Nephron (organoid): ENCODE measurements at regions not wholly inside any gene's neighbourhood (a gene's known extent, or its start where the extent isn't known, plus 50 kb on each side); places are given as distances from the start of the nearest gene placed in this dataset.

ENCODE experiments used
- H3K27ac Mint-ChIP-seq, 3 experiments: 2 replicates each; pipeline ENCODE4 v1.8.0; 2020; ENCODE audit warnings: mixed read lengths in 3 of 3, mild to moderate bottlenecking in 2 of 3, moderate library complexity in 1 of 3
- H3K27me3 Mint-ChIP-seq: 2 replicates; pipeline ENCODE4 v1.8.0; 2021; ENCODE audit warnings: low read depth, mild to moderate bottlenecking, moderate library complexity, mixed read lengths
- H3K36me3 Mint-ChIP-seq: 2 replicates; pipeline ENCODE4 v1.8.0; 2020; ENCODE audit warnings: low read depth, mixed read lengths
- H3K4me1 Mint-ChIP-seq: 2 replicates; pipeline ENCODE4 v1.8.0; 2020; ENCODE audit warnings: mixed read lengths
- H3K4me3 Mint-ChIP-seq, 3 experiments: 2 replicates each; pipeline ENCODE4 v1.8.0; 2020; ENCODE audit warnings: mild to moderate bottlenecking in 3 of 3, mixed read lengths in 3 of 3, moderate library complexity in 2 of 3
- H3K9me3 Mint-ChIP-seq: 2 replicates; pipeline ENCODE4 v1.8.0; 2020; ENCODE audit warnings: mixed read lengths
- TF ChIP-seq, protein P1 (sequence below), 3 experiments: fragments of 200-600 bp; sonication (generic); IDR thresholded peaks; one replicate each; pipeline ENCODE4 v1.5.0; 2021; ENCODE audit warnings: antibody characterized with exemption in 3 of 3; ENCODE audit not compliant: unreplicated experiment in 3 of 3

DNA sequence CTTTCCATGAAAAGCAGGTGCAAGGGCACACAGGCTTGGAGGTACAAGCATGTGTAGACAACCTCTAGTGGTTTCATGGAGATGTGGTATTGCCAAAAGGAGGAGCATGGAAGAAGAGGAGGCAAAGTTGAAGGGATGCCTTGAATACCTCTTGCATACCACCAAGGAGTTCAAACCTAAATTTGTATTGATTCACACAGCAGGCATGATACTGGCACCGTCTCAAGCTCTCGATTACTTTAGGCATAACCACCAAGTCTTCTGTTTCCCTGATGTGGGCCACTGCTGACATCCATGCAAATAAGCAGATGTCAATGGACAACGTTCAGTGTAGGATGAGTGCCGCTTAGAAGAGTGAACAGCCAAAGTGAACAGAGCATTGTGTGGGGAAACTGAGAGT is 87.1 kb downstream of the SCN11A start:
- Mint-ChIP-seq H3K27ac (no peak overlapping the region), H3K4me1 (peaks cover 35% of the 10 kb centered on the region), H3K9me3 (no peaks in the 10 kb centered on the region), H3K36me3 (no peaks in the 10 kb centered on the region), H3K4me3 (no peak overlapping the region), H3K27me3 (no peaks in the 10 kb centered on the region)
- TF ChIP-seq, protein P1, sequence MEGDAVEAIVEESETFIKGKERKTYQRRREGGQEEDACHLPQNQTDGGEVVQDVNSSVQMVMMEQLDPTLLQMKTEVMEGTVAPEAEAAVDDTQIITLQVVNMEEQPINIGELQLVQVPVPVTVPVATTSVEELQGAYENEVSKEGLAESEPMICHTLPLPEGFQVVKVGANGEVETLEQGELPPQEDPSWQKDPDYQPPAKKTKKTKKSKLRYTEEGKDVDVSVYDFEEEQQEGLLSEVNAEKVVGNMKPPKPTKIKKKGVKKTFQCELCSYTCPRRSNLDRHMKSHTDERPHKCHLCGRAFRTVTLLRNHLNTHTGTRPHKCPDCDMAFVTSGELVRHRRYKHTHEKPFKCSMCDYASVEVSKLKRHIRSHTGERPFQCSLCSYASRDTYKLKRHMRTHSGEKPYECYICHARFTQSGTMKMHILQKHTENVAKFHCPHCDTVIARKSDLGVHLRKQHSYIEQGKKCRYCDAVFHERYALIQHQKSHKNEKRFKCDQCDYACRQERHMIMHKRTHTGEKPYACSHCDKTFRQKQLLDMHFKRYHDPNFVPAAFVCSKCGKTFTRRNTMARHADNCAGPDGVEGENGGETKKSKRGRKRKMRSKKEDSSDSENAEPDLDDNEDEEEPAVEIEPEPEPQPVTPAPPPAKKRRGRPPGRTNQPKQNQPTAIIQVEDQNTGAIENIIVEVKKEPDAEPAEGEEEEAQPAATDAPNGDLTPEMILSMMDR (IDR thresholded peaks at IDR 0.05; ENCODE audit: unreplicated experiment in 3 of 3): no peak

DNA sequence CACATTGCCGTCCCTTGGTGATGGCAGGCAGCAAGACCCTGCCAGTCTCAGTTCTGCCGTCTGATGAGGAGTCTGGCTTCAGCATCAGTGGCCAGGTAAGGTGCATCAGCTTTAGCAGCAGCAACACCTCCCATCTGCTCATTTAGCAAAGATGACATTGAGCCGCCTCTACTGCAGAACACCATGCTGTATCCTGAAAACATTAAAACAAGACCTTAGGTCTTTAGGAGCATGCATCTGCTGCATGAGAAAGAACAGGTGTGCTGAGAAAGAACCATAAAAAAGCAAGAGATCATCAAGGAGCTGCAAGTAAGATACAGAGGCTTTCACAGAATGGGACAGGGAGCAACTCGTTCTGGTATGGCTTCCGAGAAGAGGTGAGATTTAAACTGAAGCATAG is 87.5 kb downstream of the SCN11A start:
- TF ChIP-seq, protein P1 (IDR thresholded peaks at IDR 0.05; ENCODE audit: unreplicated experiment in 3 of 3): no peak
- H3K9me3 Mint-ChIP-seq: no peaks in the 10 kb centered on the region
- no peak overlapping the region for H3K4me3 Mint-ChIP-seq
- no peak overlapping the region for H3K27ac Mint-ChIP-seq
- no peaks in the 10 kb centered on the region for H3K36me3 Mint-ChIP-seq
- H3K4me1 Mint-ChIP-seq: peaks cover 30% of the 10 kb centered on the region
- H3K27me3 Mint-ChIP-seq: no peaks in the 10 kb centered on the region

DNA sequence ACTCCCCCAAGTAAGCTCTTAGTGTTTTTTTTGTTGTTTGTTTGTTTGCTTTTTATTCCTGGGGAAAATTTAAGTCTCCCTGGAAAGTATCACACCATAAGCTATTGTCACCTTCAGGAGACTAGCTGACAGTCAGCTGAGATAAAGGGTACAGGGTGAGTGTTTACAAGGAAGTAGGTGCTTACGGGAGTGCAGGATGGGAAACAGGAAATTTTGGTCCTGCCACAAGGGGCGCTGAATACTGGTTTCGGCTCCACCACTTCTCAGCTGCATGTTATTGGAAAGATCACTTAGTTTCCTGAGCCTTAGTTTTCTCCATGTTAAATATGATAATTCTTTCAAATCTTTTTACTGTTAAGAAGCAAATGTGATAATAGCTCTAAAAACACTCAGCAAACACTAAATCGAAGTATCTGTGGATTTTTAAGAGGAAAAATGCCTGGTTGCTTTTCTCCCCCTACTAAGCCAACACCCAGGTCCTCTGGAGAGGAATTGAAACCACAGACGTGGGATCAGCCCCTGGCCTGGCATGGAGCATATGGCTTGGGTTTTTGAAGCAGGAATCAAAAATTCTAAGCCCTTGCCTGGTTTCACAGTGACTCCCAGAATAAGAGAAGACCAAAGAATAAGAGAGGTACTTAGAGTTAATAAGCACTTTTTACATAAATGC is 90.7 kb downstream of the SCN11A start:
- H3K4me3 Mint-ChIP-seq: no peak overlapping the region
- H3K36me3 Mint-ChIP-seq: no peaks in the 10 kb centered on the region
- TF ChIP-seq, protein P1 (IDR thresholded peaks at IDR 0.05; ENCODE audit: unreplicated experiment in 3 of 3): peak; percentile 31 to 62 (median 49)
- no peak overlapping the region for H3K27ac Mint-ChIP-seq
- no peaks in the 10 kb centered on the region for H3K9me3 Mint-ChIP-seq
- H3K27me3 Mint-ChIP-seq: no peaks in the 10 kb centered on the region
- peaks cover 18% of the 10 kb centered on the region for H3K4me1 Mint-ChIP-seq

DNA sequence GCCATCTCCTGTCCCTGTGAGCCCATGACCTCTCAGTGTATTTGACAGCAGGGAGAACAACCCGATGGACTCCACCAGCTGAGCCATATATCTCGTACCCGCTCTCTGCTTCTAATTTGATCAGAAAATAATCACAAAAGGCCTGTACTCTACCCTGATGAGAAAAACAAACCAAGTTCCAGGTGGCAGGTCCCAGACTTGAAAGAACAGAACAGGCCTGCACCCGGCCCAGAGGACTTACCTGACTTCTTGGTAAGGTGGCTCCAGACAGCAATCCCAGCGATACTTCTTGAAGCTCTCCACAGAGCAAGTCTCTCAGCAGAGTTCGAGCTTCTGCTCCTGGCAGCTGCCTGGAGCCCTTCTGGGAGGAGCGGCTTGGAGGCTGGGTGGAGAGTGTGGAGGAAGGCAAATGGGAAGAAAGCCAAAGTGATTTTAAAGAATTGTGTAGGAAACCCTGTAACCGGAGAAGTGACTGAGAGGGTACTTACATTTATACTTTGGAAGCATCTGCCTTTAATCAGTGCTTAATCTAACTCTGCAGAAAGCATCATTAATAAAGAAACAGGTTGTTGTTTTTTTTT is 91.6 kb downstream of the SCN11A start:
- Mint-ChIP-seq H3K4me3 (peak overlapping the region in 1 of 3 experiments; percentile 67), H3K36me3 (no peaks in the 10 kb centered on the region), H3K27me3 (no peaks in the 10 kb centered on the region), H3K9me3 (no peaks in the 10 kb centered on the region), H3K4me1 (peaks cover 18% of the 10 kb centered on the region), H3K27ac (peak overlapping the region in 1 of 3 experiments; percentile 34)
- TF ChIP-seq, protein P1 (IDR thresholded peaks at IDR 0.05; ENCODE audit: unreplicated experiment in 3 of 3): no peak

DNA sequence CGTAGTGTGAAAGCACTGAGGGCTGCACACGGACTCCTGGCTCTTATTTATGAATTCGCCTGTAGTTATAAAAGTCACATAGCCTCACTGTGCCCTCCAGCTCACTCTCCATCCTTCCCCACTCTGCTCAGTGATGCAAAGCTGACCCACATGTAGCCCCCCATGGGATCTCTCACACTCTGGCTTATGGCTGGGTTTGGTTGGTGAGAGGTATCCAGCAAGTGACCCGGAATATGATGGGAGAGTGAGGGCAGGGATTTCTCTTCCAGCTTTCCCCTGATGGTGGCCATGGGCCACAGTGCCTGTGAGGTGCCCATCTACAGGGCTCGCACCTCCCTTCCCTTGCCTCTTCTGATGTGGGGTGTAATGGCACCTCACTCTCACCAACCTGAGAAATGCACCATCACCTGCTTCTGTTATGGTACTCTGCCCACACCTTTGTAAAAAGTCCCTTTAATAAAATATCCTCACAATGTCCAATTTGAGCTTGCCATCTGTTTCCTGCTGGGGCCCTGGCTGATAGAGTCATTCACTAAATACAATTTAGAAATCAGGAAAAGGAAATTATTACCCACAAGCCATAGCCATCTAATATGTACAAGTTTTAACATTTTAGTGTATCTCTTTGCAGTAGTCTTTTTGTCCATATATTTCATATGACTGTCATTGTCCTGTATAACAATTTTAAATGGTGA is 93.6 kb downstream of the SCN11A start:
- H3K27ac Mint-ChIP-seq: no peak overlapping the region
- H3K36me3 Mint-ChIP-seq: no peaks in the 10 kb centered on the region

More for the DNA sequence above, 93.6 kb downstream of the SCN11A start:
- Mint-ChIP-seq H3K4me3 (no peak overlapping the region), H3K9me3 (no peaks in the 10 kb centered on the region), H3K27me3 (no peaks in the 10 kb centered on the region), H3K4me1 (peaks cover 18% of the 10 kb centered on the region)
- TF ChIP-seq, protein P1 (IDR thresholded peaks at IDR 0.05; ENCODE audit: unreplicated experiment in 3 of 3): no peak
